HepG2 (cell line): ENCODE measurements at regions not wholly inside any gene's neighbourhood (a gene's known extent, or its start where the extent isn't known, plus 50 kb on each side); places are given as distances from the start of the nearest gene placed in this dataset.

Experiments used
- ATAC-seq: fragments of 200-7000 bp; cut with Tn5 transposase; 3 replicates; pipeline ENCODE4 v1.9.1; 2020; ENCODE audit warnings: mild to moderate bottlenecking, moderate library complexity
- BruUV-seq: library from RNA; stranded (reverse); fragments of 400-500 nt; replicated peaks from 2 replicates; lab custom pipeline; 2021; lab: Mats Ljungman, UMichigan
- CTCF ChIA-PET: fragments of 300-600 bp; formaldehyde crosslinking; extraction: SDS; loops from one replicate; lab custom pipeline; 2021; ENCODE audit warnings: low total read pairs, inconsistent platforms, low intra/inter-chr PET ratio; lab: Yijun Ruan, JAX
- POLR2A ChIA-PET: fragments of 350-600 bp; sonication (Branson Sonifier 250); formaldehyde crosslinking; loops from one replicate; lab custom pipeline; 2020; ENCODE audit warnings: antibody characterized with exemption, inconsistent platforms; lab: Yijun Ruan, JAX
- DNase-seq: peaks from one replicate; pipeline ENCODE4 v3.0.0-alpha.2; 2015; ENCODE audit warnings: low spot score
- FAIRE-seq: peaks from 3 replicates; lab custom pipeline; 2011; peaks lifted over from hg19 to GRCh38; lab: Jason Lieb, UNC
- H2AFZ ChIP-seq: one replicate; pipeline ENCODE4 v1.6.1; 2011; ENCODE audit warnings: low read length, inconsistent platforms
- H3K27ac ChIP-seq: fragments of 300-600 bp; 3 replicates; pipeline ENCODE4 v1.8.0; 2011; ENCODE audit warnings: mixed run types, mild to moderate bottlenecking, mixed read lengths, low read length, inconsistent platforms; ENCODE audit not compliant: insufficient read depth; ENCODE audit errors: extremely low read length
- H3K27me3 ChIP-seq, 2 experiments: fragments of 200-600 bp in 1 of 2; 2 replicates in 1 of 2; 3 replicates in 1 of 2; pipeline versions ENCODE4 v1.6.0 to v1.8.0; 2011; ENCODE audit warnings: low read length in 2 of 2, mild to moderate bottlenecking in 2 of 2, moderate library complexity in 2 of 2, inconsistent platforms in 1 of 2; ENCODE audit not compliant: insufficient read depth in 2 of 2, control insufficient read depth in 1 of 2
- H3K36me3 ChIP-seq, 2 experiments: fragments of 200-600 bp in 1 of 2; replicated peaks in 1 of 2; 2 replicates in 1 of 2; 3 replicates in 1 of 2; pipeline versions ENCODE4 v1.5.1 to v1.8.0; 2011; ENCODE audit warnings: low read length in 2 of 2, inconsistent platforms in 1 of 2; ENCODE audit not compliant: insufficient read depth in 2 of 2, control insufficient read depth in 1 of 2
- H3K4me1 ChIP-seq: 2 replicates; pipeline ENCODE4 v1.5.1; 2012; ENCODE audit warnings: low read length, inconsistent platforms; ENCODE audit not compliant: insufficient read depth
- H3K4me2 ChIP-seq: 2 replicates; pipeline ENCODE4 v1.6.0; 2011; ENCODE audit warnings: low read depth, low read length, inconsistent platforms
- H3K4me3 ChIP-seq, 3 experiments: fragments of 200-600 bp in 1 of 3; sonication (generic), shearing (Covaris generic) in 1 of 3; replicated peaks in 1 of 3; 2 replicates each; pipeline ENCODE4 v1.5.1; 2011 to 2016; ENCODE audit warnings: low read length in 3 of 3, inconsistent platforms in 2 of 3, low read depth in 2 of 3, mild to moderate bottlenecking in 2 of 3, control low read depth in 1 of 3, mixed read lengths in 1 of 3; ENCODE audit not compliant: insufficient read depth in 1 of 3
- H3K79me2 ChIP-seq: one replicate; pipeline ENCODE4 v1.6.1; 2011; ENCODE audit warnings: low read length, inconsistent platforms; ENCODE audit not compliant: insufficient read depth
- H3K9ac ChIP-seq: 2 replicates; pipeline ENCODE4 v1.6.0; 2011; ENCODE audit warnings: mild to moderate bottlenecking, low read depth, low read length, inconsistent platforms; ENCODE audit not compliant: insufficient read depth
- H3K9me3 ChIP-seq: 2 replicates; pipeline ENCODE4 v1.5.1; 2012; ENCODE audit warnings: mild to moderate bottlenecking, low read length
- H4K20me1 ChIP-seq: 2 replicates; pipeline ENCODE4 v1.6.0; 2011; ENCODE audit warnings: inconsistent platforms, mild to moderate bottlenecking, low read length, moderate library complexity; ENCODE audit not compliant: insufficient read depth
- ARID3A ChIP-seq: IDR thresholded peaks from 2 replicates; pipeline ENCODE4 v1.6.1; 2012; ENCODE audit warnings: low read depth, low read length, improper control_type of control experiment
- CEBPG ChIP-seq: IDR thresholded peaks from 2 replicates; pipeline ENCODE4 v1.6.1; 2016
- DRAP1 ChIP-seq: IDR thresholded peaks from 2 replicates; pipeline ENCODE4 v1.6.1; 2016; ENCODE audit warnings: missing genetic modification reagents, missing compliant biosample characterization
- FOXA3 ChIP-seq: IDR thresholded peaks from 2 replicates; pipeline ENCODE4 v1.6.1; 2016; ENCODE audit warnings: missing genetic modification reagents, missing compliant biosample characterization
- PAXIP1 ChIP-seq: sonication (generic); formaldehyde crosslinking; conservative IDR thresholded peaks from 2 replicates; pipeline ENCODE4 v1.4.0; 2020; ENCODE audit warnings: mild to moderate bottlenecking, missing genetic modification reagents, moderate library complexity
- POLR2G ChIP-seq: fragments of 200-400 bp; formaldehyde crosslinking; IDR thresholded peaks from 2 replicates; pipeline ENCODE4 v1.6.1; 2018; ENCODE audit warnings: mild to moderate bottlenecking, low read depth, low read length, moderate library complexity
- PRMT3 ChIP-seq: sonication (generic); formaldehyde crosslinking; IDR thresholded peaks from 2 replicates; pipeline ENCODE4 v1.8.1; 2022; ENCODE audit warnings: low read depth, mild to moderate bottlenecking, moderate library complexity, missing genetic modification reagents, borderline replicate concordance
- USF2 ChIP-seq, 2 experiments: sonication (generic) in 1 of 2; formaldehyde crosslinking in 1 of 2; IDR thresholded peaks; 2 replicates each; pipeline versions ENCODE4 v1.5.1 to v1.6.1; 2011 to 2020; ENCODE audit warnings: borderline replicate concordance in 1 of 2, low read depth in 1 of 2, low read length in 1 of 2, mild to moderate bottlenecking in 1 of 2, missing genetic modification reagents in 1 of 2, moderate library complexity in 1 of 2
- ZBED4 ChIP-seq: sonication (generic); formaldehyde crosslinking; IDR thresholded peaks from 2 replicates; pipeline ENCODE4 v1.4.0; 2020; ENCODE audit warnings: missing genetic modification reagents, borderline replicate concordance
- WGBS: methylation state at CpG from one replicate; pipeline ENCODE4 v1.1.6; 2017; ENCODE audit warnings: low lambda C conversion rate; 5-methylcytosine and 5-hydroxymethylcytosine counted together
- in situ Hi-C: cut with HindIII; loops from 2 replicates; pipeline ENCODE4 v1.10.0; 2017; ENCODE audit warnings: low pct_unique_long_range_greater_than_20kb; ENCODE audit not compliant: extremely low pct_ligation_motif_present
- intact Hi-C: fragments of 100-400 bp; cut with micrococcal nuclease; formaldehyde crosslinking; loops from one replicate; pipeline ENCODE4 v1.10.0; 2022; ENCODE audit not compliant: unreplicated experiment

- no peak for TF ChIP-seq POLR2G
- no peak for TF ChIP-seq PRMT3
Measured at GRCh38 chr7:85927226-85927625, 716.5 kb upstream of the GRM3 start (continued).

- 0% methylated on average over 2 of the region's 2 CpGs for WGBS
- Histone ChIP-seq H3K4me2 (no peak overlapping the region), H3K4me1 (no peaks in the 10 kb centered on the region), H2AFZ (no peak overlapping the region), H3K27ac (no peak overlapping the region), H3K9me3 (no peaks in the 10 kb centered on the region), H3K27me3 (no peaks in the 10 kb centered on the region), H3K36me3 (no peaks in the 10 kb centered on the region), H3K9ac (no peak overlapping the region), H3K79me2 (no peaks in the 10 kb centered on the region), H4K20me1 (no peaks in the 10 kb centered on the region), H3K4me3 (no peak overlapping the region)
- FAIRE-seq (no peak), ATAC-seq (peak; percentile 57; the same call in 1 of the 3 replicates), DNase-seq (peak; percentile 45)
- ChIA-PET CTCF (no interaction called here), POLR2A (no interaction called here)
- intact Hi-C loops (loop anchor here (10.0 kb wide), 1 partner anchor 61 kb away; no protein-coding TSS in a partner anchor), in situ Hi-C loops (no loop called here)
- no TSS peak for BruUV-seq
- TF ChIP-seq DRAP1 (CRISPR knock-in tag) (no peak), PAXIP1 (CRISPR knock-in tag) (0 out of 2 replicates have a peak, but pooled peaks have one; percentile 13), ZBED4 (no peak), FOXA3 (CRISPR knock-in tag) (peak; percentile 78), CEBPG (CRISPR knock-in tag) (0 out of 2 replicates have a peak, but pooled peaks have one; percentile 24), ARID3A (0 out of 2 replicates have a peak, but pooled peaks have one; percentile 15), USF2 (IDR thresholded peaks at IDR 0.05; ENCODE audit: low read depth, low read length) (no peak), USF2 (CRISPR knock-in tag; IDR thresholded peaks at IDR 0.05; ENCODE audit: borderline replicate concordance) (no peak)
Measured at GRCh38 chr7:85924062-85924461, 719.6 kb upstream of the GRM3 start.
